Kidney (tissue), 13 donors: ENCODE measurements at regions not wholly inside any gene's neighbourhood (a gene's known extent, or its start where the extent isn't known, plus 50 kb on each side); places are given as distances from the start of the nearest gene placed in this dataset.

ENCODE experiments used
- DNase-seq, 5 donors: peaks; one replicate each; pipeline ENCODE4 v3.0.0-alpha.2; 2013 to 2020
- FAIRE-seq: peaks from 2 replicates; lab custom pipeline; 2012; peaks lifted over from hg19 to GRCh38; lab: Jason Lieb, UNC
- H3K27ac ChIP-seq, 2 donors: one replicate each; pipeline ENCODE4 v1.7.0; 2013; ENCODE audit warnings: low read depth in 2 of 2, low read length in 2 of 2, inconsistent platforms in 1 of 2
- H3K27me3 ChIP-seq: one replicate; pipeline ENCODE4 v1.7.1; 2013; ENCODE audit warnings: low read length, inconsistent platforms; ENCODE audit not compliant: control insufficient read depth, insufficient read depth
- H3K36me3 ChIP-seq, 3 donors: one replicate each; pipeline versions ENCODE4 v1.7.0 to v1.7.1; 2013; ENCODE audit warnings: low read length in 3 of 3, control low read depth in 1 of 3, inconsistent platforms in 1 of 3; ENCODE audit not compliant: insufficient read depth in 3 of 3, control insufficient read depth in 2 of 3
- H3K4me1 ChIP-seq, 3 donors: one replicate each; pipeline versions ENCODE4 v1.7.0 to v1.7.1; 2013; ENCODE audit warnings: low read length in 3 of 3, inconsistent platforms in 1 of 3, low read depth in 1 of 3; ENCODE audit not compliant: control insufficient read depth in 2 of 3, insufficient read depth in 2 of 3
- H3K4me3 ChIP-seq, 3 donors: one replicate each; pipeline versions ENCODE4 v1.7.0 to v1.8.1; 2013; ENCODE audit warnings: low read length in 3 of 3, control low read depth in 1 of 3, inconsistent platforms in 1 of 3
- H3K9ac ChIP-seq, 3 donors: one replicate each; pipeline versions ENCODE4 v1.7.0 to v1.7.1; 2013; ENCODE audit warnings: low read length in 3 of 3, control low read depth in 1 of 3, inconsistent platforms in 1 of 3
- H3K9me3 ChIP-seq, 3 donors: one replicate each; pipeline versions ENCODE4 v1.7.0 to v1.7.1; 2013; ENCODE audit warnings: low read length in 3 of 3, control low read depth in 1 of 3, inconsistent platforms in 1 of 3; ENCODE audit not compliant: control insufficient read depth in 2 of 3, insufficient read depth in 1 of 3
- CTCF ChIP-seq: IDR thresholded peaks from 3 replicates; pipeline ENCODE4 v1.5.1; 2012; ENCODE audit warnings: mild to moderate bottlenecking, moderate library complexity, borderline replicate concordance; ENCODE audit not compliant: insufficient read depth; ENCODE audit errors: extremely low read depth
- intact Hi-C: fragments of 100-400 bp; cut with DNase I; formaldehyde crosslinking; loops from one replicate; pipeline ENCODE4 v1.11.1; 2022
- donor health status: control.
- donor health status: control.
- donor health status: control.
- donor health status: control.
- donor health status: control.
- donor health status: DM: yes; HTN: yes; CAD: no.
- donor health status: Normal renal cell carcinoma (clear cell type).

DNA sequence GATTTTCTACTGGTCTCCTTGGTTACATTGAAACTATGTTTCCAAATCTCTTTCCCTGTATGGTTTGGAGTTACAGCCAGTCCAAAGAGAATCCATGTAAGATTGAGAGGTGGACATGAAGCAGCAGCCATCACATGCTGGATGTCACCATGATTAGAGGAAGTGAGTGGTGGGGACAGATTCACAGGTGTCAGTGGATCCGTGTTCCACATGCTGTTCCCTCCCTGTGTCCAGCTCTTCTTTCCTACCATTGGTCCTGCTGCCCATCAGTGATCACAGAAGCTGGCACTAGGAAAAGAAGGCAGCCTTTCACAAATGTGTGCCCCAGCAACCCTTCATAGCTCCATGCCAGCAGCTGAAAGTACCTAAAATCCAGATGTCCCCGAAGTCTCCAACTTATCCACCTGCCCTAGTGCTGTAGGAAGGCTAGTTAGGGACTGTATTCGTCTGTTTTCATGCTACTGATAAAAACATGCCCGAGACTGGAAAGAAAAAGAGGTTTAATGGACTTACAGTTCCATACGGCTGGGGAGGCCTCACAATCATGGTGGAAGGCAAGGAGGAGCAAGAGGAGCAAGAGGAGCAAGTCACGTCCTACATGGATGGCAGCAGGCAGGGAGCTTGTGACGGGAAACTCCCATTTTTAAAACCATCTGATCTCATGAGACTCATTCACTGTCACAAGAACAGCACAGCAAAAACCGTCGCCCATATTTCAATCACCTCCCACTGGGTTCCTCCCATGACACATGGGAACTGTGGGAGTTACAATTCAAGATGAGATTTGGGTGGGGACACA lies 207.5 kb downstream of the INSIG2 start:
- Histone ChIP-seq H3K9ac (no peak overlapping the region), H3K36me3 (no peaks in the 10 kb centered on the region), H3K4me3 (no peak overlapping the region), H3K4me1 (no peaks in the 10 kb centered on the region), H3K27me3 (no peaks in the 10 kb centered on the region), H3K9me3 (no peaks in the 10 kb centered on the region), H3K27ac (no peak overlapping the region)
- DNase-seq, result no peak
- no peak for FAIRE-seq
- intact Hi-C loops, result no loop called here
- no peak for TF ChIP-seq CTCF

GRCh38 chr2:118294063-118294462 lies 205.8 kb downstream of the INSIG2 start:
- TF ChIP-seq CTCF, result no peak
- DNase-seq, result no peak
- no peak overlapping the region for H3K27ac ChIP-seq
- intact Hi-C loops, result no loop called here
- H3K9me3 ChIP-seq, result no peaks in the 10 kb centered on the region
- H3K27me3 ChIP-seq, result no peaks in the 10 kb centered on the region
- no peaks in the 10 kb centered on the region for H3K4me1 ChIP-seq
- FAIRE-seq, result no peak
- H3K4me3 ChIP-seq, result no peak overlapping the region
- no peaks in the 10 kb centered on the region for H3K36me3 ChIP-seq
- H3K9ac ChIP-seq, result no peak overlapping the region

GRCh38 chr2:118292991-118293390 lies 204.7 kb downstream of the INSIG2 start:
- Histone ChIP-seq H3K4me1 (no peaks in the 10 kb centered on the region), H3K27ac (no peak overlapping the region), H3K9me3 (no peaks in the 10 kb centered on the region), H3K9ac (no peak overlapping the region), H3K36me3 (no peaks in the 10 kb centered on the region), H3K27me3 (no peaks in the 10 kb centered on the region), H3K4me3 (no peak overlapping the region)
- DNase-seq (no peak), FAIRE-seq (no peak)
- intact Hi-C loops, result no loop called here
- no peak for TF ChIP-seq CTCF
